SK-N-SH treated with all-trans-retinoic acid at 6 μM for 48 hours (cell line): ENCODE measurements at regions not wholly inside any gene's neighbourhood (a gene's known extent, or its start where the extent isn't known, plus 50 kb on each side); places are given as distances from the start of the nearest gene placed in this dataset.

Experiments used
- CSDC2 ChIP-seq: fragments of 250-450 bp; sonication (Bioruptor Pico); IDR thresholded peaks from 2 replicates; pipeline ENCODE4 v1.5.0; 2020; ENCODE audit warnings: mild to moderate bottlenecking, moderate library complexity
- ISL1 ChIP-seq: fragments of 250-450 bp; sonication (Bioruptor Pico); IDR thresholded peaks from 2 replicates; pipeline ENCODE4 v2.1.2; 2022; ENCODE audit warnings: mild to moderate bottlenecking, moderate library complexity
- RARB ChIP-seq: fragments of 250-450 bp; sonication (Bioruptor Pico); IDR thresholded peaks from 2 replicates; pipeline ENCODE4 v1.8.0; 2021; ENCODE audit warnings: mild to moderate bottlenecking, moderate library complexity
- SNAI2 ChIP-seq: fragments of 250-450 bp; sonication (Bioruptor Pico); IDR thresholded peaks from 2 replicates; pipeline ENCODE4 v1.5.0; 2020; ENCODE audit warnings: mild to moderate bottlenecking, moderate library complexity
- TOX ChIP-seq: fragments of 250-450 bp; sonication (Bioruptor Pico); IDR thresholded peaks from 2 replicates; pipeline ENCODE4 v1.8.0; 2021; ENCODE audit warnings: mild to moderate bottlenecking, moderate library complexity, borderline replicate concordance
- ZC3H10 ChIP-seq: fragments of 250-450 bp; sonication (Bioruptor Pico); IDR thresholded peaks from 2 replicates; pipeline ENCODE4 v1.5.1; 2021; ENCODE audit warnings: mild to moderate bottlenecking, moderate library complexity
- ZNF565 ChIP-seq: fragments of 450-650 bp; formaldehyde crosslinking; conservative IDR thresholded peaks from 2 replicates; pipeline ENCODE4 v1.5.0; 2020; ENCODE audit warnings: low read depth, mild to moderate bottlenecking, moderate library complexity
- ZNF70 ChIP-seq: fragments of 450-650 bp; formaldehyde crosslinking; IDR thresholded peaks from 2 replicates; pipeline ENCODE4 v1.5.0; 2020; ENCODE audit warnings: mild to moderate bottlenecking, moderate library complexity
- ZNF8 ChIP-seq: fragments of 450-650 bp; formaldehyde crosslinking; IDR thresholded peaks from 2 replicates; pipeline ENCODE4 v1.5.0; 2020; ENCODE audit warnings: mild to moderate bottlenecking, moderate library complexity
- TF ChIP-seq, protein P1 (sequence below): fragments of 250-450 bp; sonication (Bioruptor Pico); IDR thresholded peaks from 2 replicates; pipeline ENCODE4 v1.8.0; 2020; ENCODE audit warnings: mild to moderate bottlenecking, moderate library complexity, borderline replicate concordance
- TF ChIP-seq, protein P2 (sequence below): fragments of 250-450 bp; sonication (Bioruptor Pico); IDR thresholded peaks from 2 replicates; pipeline ENCODE4 v1.5.0; 2020; ENCODE audit warnings: mild to moderate bottlenecking, moderate library complexity

DNA sequence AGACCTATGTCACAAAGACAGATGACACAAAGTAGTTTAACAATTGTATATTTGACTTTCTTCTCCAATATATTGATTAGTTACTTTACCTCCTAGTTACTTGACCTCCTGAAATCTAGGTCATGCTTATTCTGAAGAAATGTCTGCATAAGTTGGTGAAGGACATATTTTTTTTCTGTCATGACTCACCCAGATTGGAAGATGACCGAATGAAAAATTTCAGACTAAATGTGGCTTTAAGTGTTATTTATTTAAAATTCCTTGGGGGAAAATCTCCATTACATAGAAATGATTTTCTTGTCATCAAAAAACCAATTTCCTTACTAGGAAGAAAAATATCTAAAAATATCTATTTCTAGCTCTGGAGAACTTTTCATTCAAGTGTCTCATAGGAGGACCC, 217.1 kb downstream of the POSTN start:
- TF ChIP-seq CSDC2: no peak
- TF ChIP-seq ZC3H10 (CRISPR knock-in tag): no peak
- TF ChIP-seq ZNF565 (CRISPR knock-in tag): no peak
- TF ChIP-seq, protein P1, sequence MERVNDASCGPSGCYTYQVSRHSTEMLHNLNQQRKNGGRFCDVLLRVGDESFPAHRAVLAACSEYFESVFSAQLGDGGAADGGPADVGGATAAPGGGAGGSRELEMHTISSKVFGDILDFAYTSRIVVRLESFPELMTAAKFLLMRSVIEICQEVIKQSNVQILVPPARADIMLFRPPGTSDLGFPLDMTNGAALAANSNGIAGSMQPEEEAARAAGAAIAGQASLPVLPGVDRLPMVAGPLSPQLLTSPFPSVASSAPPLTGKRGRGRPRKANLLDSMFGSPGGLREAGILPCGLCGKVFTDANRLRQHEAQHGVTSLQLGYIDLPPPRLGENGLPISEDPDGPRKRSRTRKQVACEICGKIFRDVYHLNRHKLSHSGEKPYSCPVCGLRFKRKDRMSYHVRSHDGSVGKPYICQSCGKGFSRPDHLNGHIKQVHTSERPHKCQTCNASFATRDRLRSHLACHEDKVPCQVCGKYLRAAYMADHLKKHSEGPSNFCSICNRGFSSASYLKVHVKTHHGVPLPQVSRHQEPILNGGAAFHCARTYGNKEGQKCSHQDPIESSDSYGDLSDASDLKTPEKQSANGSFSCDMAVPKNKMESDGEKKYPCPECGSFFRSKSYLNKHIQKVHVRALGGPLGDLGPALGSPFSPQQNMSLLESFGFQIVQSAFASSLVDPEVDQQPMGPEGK (CRISPR knock-in tag): no peak
- TF ChIP-seq, protein P2, sequence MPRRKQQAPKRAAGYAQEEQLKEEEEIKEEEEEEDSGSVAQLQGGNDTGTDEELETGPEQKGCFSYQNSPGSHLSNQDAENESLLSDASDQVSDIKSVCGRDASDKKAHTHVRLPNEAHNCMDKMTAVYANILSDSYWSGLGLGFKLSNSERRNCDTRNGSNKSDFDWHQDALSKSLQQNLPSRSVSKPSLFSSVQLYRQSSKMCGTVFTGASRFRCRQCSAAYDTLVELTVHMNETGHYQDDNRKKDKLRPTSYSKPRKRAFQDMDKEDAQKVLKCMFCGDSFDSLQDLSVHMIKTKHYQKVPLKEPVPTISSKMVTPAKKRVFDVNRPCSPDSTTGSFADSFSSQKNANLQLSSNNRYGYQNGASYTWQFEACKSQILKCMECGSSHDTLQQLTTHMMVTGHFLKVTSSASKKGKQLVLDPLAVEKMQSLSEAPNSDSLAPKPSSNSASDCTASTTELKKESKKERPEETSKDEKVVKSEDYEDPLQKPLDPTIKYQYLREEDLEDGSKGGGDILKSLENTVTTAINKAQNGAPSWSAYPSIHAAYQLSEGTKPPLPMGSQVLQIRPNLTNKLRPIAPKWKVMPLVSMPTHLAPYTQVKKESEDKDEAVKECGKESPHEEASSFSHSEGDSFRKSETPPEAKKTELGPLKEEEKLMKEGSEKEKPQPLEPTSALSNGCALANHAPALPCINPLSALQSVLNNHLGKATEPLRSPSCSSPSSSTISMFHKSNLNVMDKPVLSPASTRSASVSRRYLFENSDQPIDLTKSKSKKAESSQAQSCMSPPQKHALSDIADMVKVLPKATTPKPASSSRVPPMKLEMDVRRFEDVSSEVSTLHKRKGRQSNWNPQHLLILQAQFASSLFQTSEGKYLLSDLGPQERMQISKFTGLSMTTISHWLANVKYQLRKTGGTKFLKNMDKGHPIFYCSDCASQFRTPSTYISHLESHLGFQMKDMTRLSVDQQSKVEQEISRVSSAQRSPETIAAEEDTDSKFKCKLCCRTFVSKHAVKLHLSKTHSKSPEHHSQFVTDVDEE: no peak
- no peak for TF ChIP-seq TOX
- TF ChIP-seq RARB: no peak
- no peak for TF ChIP-seq ISL1 (CRISPR knock-in tag)
- TF ChIP-seq ZNF8 (CRISPR knock-in tag): no peak
- no peak for TF ChIP-seq SNAI2 (CRISPR knock-in tag)
- no peak for TF ChIP-seq ZNF70 (CRISPR knock-in tag)
